Psoas muscle (tissue), 7 donors: ENCODE measurements at regions not wholly inside any gene's neighbourhood (a gene's known extent, or its start where the extent isn't known, plus 50 kb on each side); places are given as distances from the start of the nearest gene placed in this dataset.

Source experiments
- ATAC-seq, 4 donors: fragments of 200-7000 bp; cut with Tn5 transposase; one replicate each; pipeline ENCODE4 v1.9.1; 2020; ENCODE audit warnings: moderate library complexity in 3 of 4, mild to moderate bottlenecking in 2 of 4
- DNase-seq, 2 donors: peaks; one replicate each; pipeline ENCODE4 v3.0.0-alpha.2; 2020
- H3K27ac ChIP-seq: fragments of 200-600 bp; one replicate; pipeline ENCODE4 v1.8.0; 2022
- H3K27me3 ChIP-seq, 3 donors: fragments of 200-600 bp in 1 of 3; one replicate each; pipeline versions ENCODE4 v1.6.1 to v1.8.0; 2013 to 2022; ENCODE audit warnings: low read length in 2 of 3, mild to moderate bottlenecking in 2 of 3, moderate library complexity in 1 of 3; ENCODE audit not compliant: insufficient read depth in 3 of 3
- H3K36me3 ChIP-seq, 2 donors: fragments of 200-600 bp in 1 of 2; one replicate each; pipeline versions ENCODE4 v1.6.1 to v1.8.0; 2013 to 2022; ENCODE audit warnings: low read depth in 1 of 2, mild to moderate bottlenecking in 1 of 2, moderate library complexity in 1 of 2; ENCODE audit not compliant: insufficient read depth in 1 of 2
- H3K4me1 ChIP-seq: fragments of 200-600 bp; one replicate; pipeline ENCODE4 v1.8.0; 2022
- H3K4me3 ChIP-seq: fragments of 200-600 bp; one replicate; pipeline ENCODE4 v1.8.0; 2022; ENCODE audit warnings: mild to moderate bottlenecking
- H3K9me3 ChIP-seq: fragments of 200-600 bp; one replicate; pipeline ENCODE4 v1.8.0; 2022
- CTCF ChIP-seq: fragments of 200-600 bp; IDR thresholded peaks from one replicate; pipeline ENCODE4 v1.8.0; 2022; ENCODE audit warnings: antibody characterized with exemption
- WGBS, 3 donors: extraction: QIAGEN DNeasy Blood & Tissue Kit; methylation state at CpG; one replicate each; pipeline versions ENCODE4 v1.1.6 to v1.1.7; 2013; 5-methylcytosine and 5-hydroxymethylcytosine counted together
- intact Hi-C, 2 donors: fragments of 100-400 bp; cut with DNase I; formaldehyde crosslinking; loops; one replicate each; pipeline versions ENCODE4 v1.11.0 to v1.14.2; 2022
- donor health status: healthy with polysubstance abuse.
- donor health status: DM: no; HTN: no; CAD: no; lungs with moderate emphysema.
- donor health status: Bipolar disorder and iron deficiency.
- donor health status: healthy.
- donor health status: DM: yes; HTN: yes; CAD: no.
- donor health status: DM: no; HTN: no; CAD: no.
- donor health status: DM: yes; HTN: yes; CAD: no.

GRCh38 chr14:58954901-58955861, 233.3 kb upstream of the DAAM1 start:
- TF ChIP-seq CTCF: no peak
- 16 to 31% (median 17%) methylated on average over 4 of the region's 4 CpGs for WGBS, 3 donors
- Histone ChIP-seq H3K36me3 (no peaks in the 10 kb centered on the region), H3K27ac (no peak overlapping the region), H3K4me3 (no peak overlapping the region), H3K4me1 (no peaks in the 10 kb centered on the region), H3K9me3 (peaks cover 3% of the 10 kb centered on the region), H3K27me3 (no peaks in the 10 kb centered on the region)
- ATAC-seq (no peak), DNase-seq (no peak)
- intact Hi-C loops: no loop called here

DNA sequence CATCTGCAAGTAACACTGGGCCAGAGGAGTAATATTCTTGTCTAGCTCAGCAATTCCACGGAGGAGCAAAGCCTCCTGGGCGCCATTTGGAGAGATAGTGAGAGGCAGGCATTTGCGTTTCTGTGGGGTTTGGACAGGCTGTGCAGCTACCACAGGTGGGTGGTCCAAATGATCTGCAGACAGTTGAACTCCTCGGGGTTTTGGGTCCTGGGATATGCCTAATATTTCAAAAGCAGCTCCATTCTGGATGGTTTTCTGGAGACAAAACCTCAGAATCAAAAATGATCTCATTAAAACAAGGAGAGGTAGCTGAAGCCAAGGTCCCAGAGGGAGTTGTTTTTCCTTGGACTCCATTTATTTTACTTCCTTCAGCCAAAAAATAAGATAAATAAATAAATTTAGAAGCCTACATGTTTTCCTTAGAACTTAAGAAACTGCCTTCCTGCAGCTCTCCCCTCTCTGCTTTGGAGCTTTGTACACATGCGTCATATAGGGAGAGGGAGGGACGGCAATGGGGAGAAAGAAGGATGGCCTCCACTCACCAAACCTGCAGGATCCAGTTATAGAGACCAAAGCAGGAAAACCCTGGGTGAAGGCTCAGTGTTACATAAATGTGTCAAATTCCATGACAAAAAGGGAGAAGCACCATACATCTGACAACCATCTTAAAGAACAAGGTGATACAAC, 227.3 kb upstream of the DAAM1 start:
- H3K36me3 ChIP-seq: no peaks in the 10 kb centered on the region
- no peak overlapping the region for H3K4me3 ChIP-seq
- H3K27ac ChIP-seq: no peak overlapping the region
- intact Hi-C loops: no loop called here
- WGBS, 3 donors: 73 to 75% (median 75%) methylated on average over 6 of the region's 6 CpGs
- H3K27me3 ChIP-seq: no peaks in the 10 kb centered on the region
- DNase-seq (no peak), ATAC-seq (no peak)
- no peak for TF ChIP-seq CTCF
- peaks cover 3% of the 10 kb centered on the region for H3K9me3 ChIP-seq
- H3K4me1 ChIP-seq: no peaks in the 10 kb centered on the region

DNA sequence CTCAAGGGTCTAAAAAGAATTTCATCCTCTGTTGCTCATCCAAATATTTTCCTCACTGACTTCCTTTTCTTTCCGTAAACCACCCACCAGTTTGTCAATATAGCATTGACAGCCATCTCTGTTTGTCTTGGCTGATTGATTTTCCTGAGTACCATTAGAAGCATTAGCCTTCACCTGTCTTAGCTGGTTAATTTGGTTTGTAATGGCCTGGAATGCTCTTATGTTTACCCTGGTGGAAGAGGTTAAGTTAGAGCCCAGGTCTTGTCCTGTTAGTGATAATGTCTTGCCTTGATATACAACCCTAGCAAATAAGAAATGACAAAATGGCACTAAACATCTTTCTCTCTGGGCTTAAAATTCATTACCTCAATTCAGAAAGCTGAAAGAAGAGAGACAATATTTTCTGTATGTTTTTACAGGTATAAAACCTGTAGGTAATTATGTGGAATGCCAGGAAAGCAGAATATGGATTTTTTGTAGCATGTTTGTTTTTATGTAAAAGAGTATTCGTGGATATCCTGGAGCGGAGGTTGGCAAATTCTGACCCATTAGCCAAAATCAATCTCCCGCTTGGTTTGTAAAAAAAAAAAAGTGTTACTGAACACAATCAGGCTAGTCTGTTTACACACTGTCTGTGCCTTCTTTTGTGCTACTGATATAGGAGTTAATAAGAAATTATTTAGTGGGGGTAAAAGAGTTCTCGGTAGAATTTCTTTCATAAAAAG, 224.4 kb upstream of the DAAM1 start:
- H3K9me3 ChIP-seq: no peaks in the 10 kb centered on the region
- H3K4me3 ChIP-seq: no peak overlapping the region
- 88 to 90% (median 88%) methylated on average over 5 of the region's 5 CpGs for WGBS, 3 donors
- H3K27ac ChIP-seq: no peak overlapping the region
- TF ChIP-seq CTCF: no peak
- H3K36me3 ChIP-seq: no peaks in the 10 kb centered on the region
- intact Hi-C loops: no loop called here
- ATAC-seq (no peak), DNase-seq (no peak)
- no peaks in the 10 kb centered on the region for H3K27me3 ChIP-seq
- no peaks in the 10 kb centered on the region for H3K4me1 ChIP-seq

DNA sequence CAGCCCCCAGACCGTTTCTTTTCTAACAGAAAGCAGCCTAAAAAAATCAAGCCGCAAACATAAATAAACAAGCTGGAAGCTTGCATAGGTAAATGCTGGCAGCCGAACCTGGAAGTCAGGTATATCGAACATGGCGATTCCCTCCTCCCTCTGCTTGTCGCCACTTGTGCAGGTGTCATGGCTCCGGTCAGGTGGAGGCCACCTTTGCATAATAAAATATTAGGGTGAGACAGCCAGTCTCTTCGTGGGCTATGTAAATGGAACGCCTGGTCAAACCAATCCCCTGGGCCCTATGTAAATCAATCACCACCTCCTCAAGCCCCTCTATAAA, 223.9 kb upstream of the DAAM1 start:
- no peak for ATAC-seq
- intact Hi-C loops: no loop called here
- no peak for DNase-seq
- Histone ChIP-seq H3K36me3 (no peaks in the 10 kb centered on the region), H3K4me3 (no peak overlapping the region), H3K4me1 (no peaks in the 10 kb centered on the region), H3K27ac (no peak overlapping the region), H3K9me3 (no peaks in the 10 kb centered on the region), H3K27me3 (no peaks in the 10 kb centered on the region)
- 90 to 94% (median 91%) methylated on average over 9 of the region's 9 CpGs for WGBS, 3 donors
- TF ChIP-seq CTCF: no peak
